Right lobe of liver (tissue), 6 donors: ENCODE measurements at regions not wholly inside any gene's neighbourhood (a gene's known extent, or its start where the extent isn't known, plus 50 kb on each side); places are given as distances from the start of the nearest gene placed in this dataset.

Source experiments
- ATAC-seq, 4 donors: fragments of 200-7000 bp; cut with Tn5 transposase; one replicate each; pipeline ENCODE4 v1.9.1; 2020; ENCODE audit warnings: mild to moderate bottlenecking in 4 of 4, moderate library complexity in 4 of 4
- DNase-seq, 3 donors: peaks; one replicate each; pipeline ENCODE4 v3.0.0-alpha.2; 2020
- H3K27ac ChIP-seq, 3 donors: fragments of 200-600 bp; one replicate each; pipeline ENCODE4 v1.8.0; 2022
- H3K27me3 ChIP-seq, 2 donors: fragments of 200-600 bp; one replicate each; pipeline ENCODE4 v1.8.0; 2022
- H3K36me3 ChIP-seq, 4 donors: fragments of 200-600 bp; sonication (generic) in 1 of 4; one replicate each; pipeline versions ENCODE4 v1.5.1 to v1.8.0; 2017 to 2022; ENCODE audit warnings: control low read depth in 1 of 4
- H3K4me1 ChIP-seq, 4 donors: fragments of 200-600 bp; sonication (generic) in 1 of 4; one replicate each; pipeline versions ENCODE4 v1.5.1 to v1.8.0; 2017 to 2022; ENCODE audit warnings: control low read depth in 1 of 4
- H3K4me3 ChIP-seq, 3 donors: fragments of 200-600 bp; one replicate each; pipeline ENCODE4 v1.8.0; 2022
- H3K9me3 ChIP-seq, 4 donors: fragments of 200-600 bp; sonication (generic) in 1 of 4; one replicate each; pipeline versions ENCODE4 v1.5.1 to v1.8.0; 2017 to 2022; ENCODE audit warnings: control low read depth in 1 of 4
- POLR2A ChIP-seq: fragments of 450-650 bp; IDR thresholded peaks from one replicate; pipeline ENCODE4 v1.6.1; 2017; ENCODE audit warnings: antibody characterized with exemption, mild to moderate bottlenecking
- WGBS: methylation state at CpG from one replicate; pipeline ENCODE4 v1.1.6; 2018; ENCODE audit warnings: low coverage, low lambda C conversion rate; ENCODE audit not compliant: insufficient coverage; ENCODE audit errors: missing lambda C conversion rate; 5-methylcytosine and 5-hydroxymethylcytosine counted together
- intact Hi-C, 2 donors: fragments of 100-400 bp; cut with DNase I; formaldehyde crosslinking; loops; one replicate each; pipeline versions ENCODE4 v1.11.2 to v1.14.1; 2022
- TF ChIP-seq, protein P1 (sequence below), 4 donors: fragments of 200-600 bp in 3 of 4; fragments of 450-650 bp in 1 of 4; IDR thresholded peaks; one replicate each; pipeline versions ENCODE4 v1.5.1 to v1.8.0; 2016 to 2022; ENCODE audit warnings: antibody characterized with exemption in 4 of 4, mild to moderate bottlenecking in 2 of 4
- donor health status: DM: no; HTN: yes; CAD: no.
- donor health status: DM: no; HTN: no; CAD: no.
- donor health status: DM: no; HTN: no; CAD: no.
- donor health status: DM: no; HTN: yes; CAD: no.
- donor health status: DM: no; HTN: yes; CAD: no.

DNA sequence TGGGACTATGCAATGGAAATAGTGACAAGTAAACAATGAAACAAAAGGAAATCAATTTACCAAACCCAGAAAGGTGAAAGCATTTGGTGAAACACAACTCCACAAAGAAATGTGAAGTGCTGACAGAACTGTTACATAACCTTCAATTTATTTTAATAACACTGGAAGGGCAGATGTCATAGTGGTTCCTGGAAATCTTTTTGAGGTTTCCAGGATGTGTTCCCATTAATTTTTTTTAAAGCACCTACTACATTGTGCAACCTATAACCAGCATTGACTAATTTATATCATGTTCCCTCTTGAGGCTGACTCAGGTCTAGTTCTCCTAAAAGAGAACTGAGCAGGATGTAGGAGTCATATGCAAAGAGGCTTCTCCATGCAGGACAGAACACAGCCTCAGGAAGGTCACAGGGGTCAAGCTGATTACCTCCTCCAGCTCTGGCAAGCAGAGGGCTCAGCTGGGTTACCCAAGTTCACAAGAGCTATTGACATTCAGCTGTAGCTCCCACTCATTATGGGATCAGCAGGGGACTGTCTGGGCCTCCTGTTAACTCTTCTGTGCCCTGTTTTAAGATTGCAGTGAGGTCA, 157.1 kb upstream of the NRIP1 start:
- DNase-seq (peak; percentile 74 to 83 (median 81)), ATAC-seq (peak; percentile 98 to 100 (median 98))
- intact Hi-C loops, result no loop called here
- Histone ChIP-seq H3K9me3 (no peaks in the 10 kb centered on the region), H3K4me1 (peaks cover 0 to 23% (median 9%) of the 10 kb centered on the region in 4 donors), H3K4me3 (no peak overlapping the region), H3K36me3 (no peaks in the 10 kb centered on the region), H3K27ac (peak overlapping the region in 1 of 3 donors; percentile 30), H3K27me3 (no peaks in the 10 kb centered on the region)
- TF ChIP-seq, protein P1, sequence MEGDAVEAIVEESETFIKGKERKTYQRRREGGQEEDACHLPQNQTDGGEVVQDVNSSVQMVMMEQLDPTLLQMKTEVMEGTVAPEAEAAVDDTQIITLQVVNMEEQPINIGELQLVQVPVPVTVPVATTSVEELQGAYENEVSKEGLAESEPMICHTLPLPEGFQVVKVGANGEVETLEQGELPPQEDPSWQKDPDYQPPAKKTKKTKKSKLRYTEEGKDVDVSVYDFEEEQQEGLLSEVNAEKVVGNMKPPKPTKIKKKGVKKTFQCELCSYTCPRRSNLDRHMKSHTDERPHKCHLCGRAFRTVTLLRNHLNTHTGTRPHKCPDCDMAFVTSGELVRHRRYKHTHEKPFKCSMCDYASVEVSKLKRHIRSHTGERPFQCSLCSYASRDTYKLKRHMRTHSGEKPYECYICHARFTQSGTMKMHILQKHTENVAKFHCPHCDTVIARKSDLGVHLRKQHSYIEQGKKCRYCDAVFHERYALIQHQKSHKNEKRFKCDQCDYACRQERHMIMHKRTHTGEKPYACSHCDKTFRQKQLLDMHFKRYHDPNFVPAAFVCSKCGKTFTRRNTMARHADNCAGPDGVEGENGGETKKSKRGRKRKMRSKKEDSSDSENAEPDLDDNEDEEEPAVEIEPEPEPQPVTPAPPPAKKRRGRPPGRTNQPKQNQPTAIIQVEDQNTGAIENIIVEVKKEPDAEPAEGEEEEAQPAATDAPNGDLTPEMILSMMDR (IDR thresholded peaks at IDR 0.05), result no peak
- TF ChIP-seq POLR2A, result no peak

DNA sequence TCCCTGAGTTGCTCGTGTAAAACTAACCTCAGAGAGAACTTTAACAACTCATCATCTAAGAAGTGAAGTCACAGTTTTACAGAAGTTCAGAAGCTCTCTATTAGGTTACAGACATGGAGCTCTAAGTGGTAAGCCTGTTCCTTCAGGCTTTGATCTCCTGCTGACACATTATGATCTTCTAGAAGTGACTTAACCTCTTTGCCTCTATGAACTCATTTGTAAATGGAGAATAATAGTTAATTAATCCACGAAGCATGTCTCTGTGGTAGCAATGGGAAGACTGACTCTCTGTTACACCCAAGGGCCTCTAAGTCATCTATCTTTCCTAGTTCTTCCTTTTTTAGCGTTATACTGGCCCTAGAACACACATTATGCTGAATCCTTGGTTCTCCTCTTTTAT, 157.9 kb upstream of the NRIP1 start:
- Histone ChIP-seq H3K36me3 (no peaks in the 10 kb centered on the region), H3K27me3 (no peaks in the 10 kb centered on the region), H3K27ac (peak overlapping the region in 1 of 3 donors; percentile 30), H3K4me3 (no peak overlapping the region), H3K4me1 (peaks cover 0 to 23% (median 9%) of the 10 kb centered on the region in 4 donors), H3K9me3 (no peaks in the 10 kb centered on the region)
- TF ChIP-seq, protein P1 (IDR thresholded peaks at IDR 0.05), result no peak
- TF ChIP-seq POLR2A, result no peak
- intact Hi-C loops, result no loop called here
- 29% methylated on average over 3 of the region's 3 CpGs for WGBS
- DNase-seq (no peak), ATAC-seq (no peak)

DNA sequence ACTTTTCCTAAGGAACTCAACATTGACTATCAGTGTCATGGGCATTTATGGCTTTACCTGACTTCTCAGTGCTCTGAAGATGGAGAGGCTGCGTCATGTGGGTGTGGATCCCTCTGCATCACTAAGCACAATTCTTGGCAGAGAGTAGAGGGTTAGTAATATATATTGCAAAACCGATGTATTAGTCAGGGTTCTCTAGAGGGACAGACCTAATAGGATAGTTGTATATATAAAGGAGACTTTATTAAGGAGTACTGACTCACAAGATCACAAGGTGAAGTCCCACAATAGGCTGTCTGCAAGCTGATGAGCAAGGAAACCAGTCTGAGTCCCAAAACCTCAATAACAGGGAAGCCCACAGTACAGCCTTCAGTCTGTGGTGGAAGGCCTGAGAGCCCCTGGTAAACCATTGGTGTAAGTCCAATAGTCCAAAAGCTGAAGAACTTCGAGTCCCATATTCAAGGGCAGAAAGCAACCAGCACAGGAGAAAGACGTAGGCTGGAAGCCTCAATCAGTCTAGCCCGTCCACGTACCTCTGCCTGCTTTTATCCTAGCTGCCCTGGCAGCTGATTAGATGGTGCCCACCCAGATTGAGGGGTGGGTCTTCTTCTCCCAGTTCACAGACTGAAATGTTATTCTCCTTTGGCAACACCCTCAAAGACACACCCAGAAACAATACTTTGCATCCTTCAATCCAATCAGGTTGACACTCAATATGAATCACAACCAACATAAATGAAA, 159.7 kb upstream of the NRIP1 start:
- no peak for DNase-seq
- intact Hi-C loops, result no loop called here
- no peaks in the 10 kb centered on the region for H3K27me3 ChIP-seq
- H3K4me3 ChIP-seq, result no peak overlapping the region
- TF ChIP-seq POLR2A, result no peak
- TF ChIP-seq, protein P1 (IDR thresholded peaks at IDR 0.05), result no peak
- no peak overlapping the region for H3K27ac ChIP-seq
- peaks cover 0 to 23% (median 9%) of the 10 kb centered on the region in 4 donors for H3K4me1 ChIP-seq
- no peaks in the 10 kb centered on the region for H3K36me3 ChIP-seq
- no peak for ATAC-seq
- no peaks in the 10 kb centered on the region for H3K9me3 ChIP-seq
- WGBS, result 79% methylated on average over 3 of the region's 6 CpGs

DNA sequence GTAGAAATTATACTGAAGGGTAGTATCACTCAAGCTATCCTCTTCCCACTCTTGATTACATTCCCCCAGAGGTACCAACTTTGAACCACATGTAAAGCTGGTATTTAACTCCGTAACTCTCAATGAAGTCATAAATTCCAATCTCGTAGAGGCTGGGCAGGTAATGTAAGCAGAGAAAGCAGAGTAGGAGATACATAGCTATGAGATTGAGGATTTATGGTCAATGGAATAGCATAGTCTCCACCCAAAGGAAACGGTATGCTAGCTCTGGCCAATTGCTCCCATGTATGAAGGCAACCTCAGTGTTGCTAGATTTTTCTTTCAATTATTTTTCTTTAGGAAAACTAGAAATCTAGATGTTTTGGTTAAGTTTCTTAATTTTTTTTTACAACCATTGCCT, 163.1 kb upstream of the NRIP1 start:
- H3K9me3 ChIP-seq, result no peaks in the 10 kb centered on the region
- H3K27me3 ChIP-seq, result no peaks in the 10 kb centered on the region
- peaks cover 0 to 3% (median 0%) of the 10 kb centered on the region in 4 donors for H3K4me1 ChIP-seq
- H3K36me3 ChIP-seq, result no peaks in the 10 kb centered on the region
- H3K27ac ChIP-seq, result no peak overlapping the region
- no peak overlapping the region for H3K4me3 ChIP-seq
- TF ChIP-seq POLR2A, result no peak
- TF ChIP-seq, protein P1 (IDR thresholded peaks at IDR 0.05), result no peak
- ATAC-seq, result no peak
- intact Hi-C loops, result no loop called here
- 89% methylated on average over 3 of the region's 3 CpGs for WGBS
- DNase-seq, result no peak
